ENCODE measurements at regions not wholly inside any gene's neighbourhood (a gene's known extent, or its start where the extent isn't known, plus 50 kb on each side); places are given as distances from the start of the nearest gene placed in this dataset.
A peak's percentile ranks its signal among the peaks of the same experiment; 100 is the strongest.

DNA sequence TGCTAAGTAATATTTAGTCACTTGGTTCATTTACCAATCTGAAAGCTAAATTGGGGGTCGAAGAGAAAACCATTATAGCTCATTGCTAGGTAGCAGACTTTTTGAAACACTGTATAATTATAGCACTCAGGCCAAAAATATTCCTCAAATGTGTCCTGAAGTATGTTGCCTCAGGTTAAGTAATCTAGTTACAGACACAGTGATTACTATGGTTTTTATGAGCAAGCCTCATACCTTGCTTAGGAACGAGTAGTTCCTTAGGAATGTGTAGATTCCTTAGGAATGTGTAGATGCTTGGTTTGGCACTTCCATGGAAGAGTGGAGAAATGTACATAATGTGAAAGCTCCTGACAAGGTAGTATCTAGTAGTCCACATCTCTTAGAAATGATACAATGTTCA lies 387.5 kb downstream of the LMO7 start:
- DNase-seq (ENCODE audit: low read depth in 2 of 2): no peak

DNA sequence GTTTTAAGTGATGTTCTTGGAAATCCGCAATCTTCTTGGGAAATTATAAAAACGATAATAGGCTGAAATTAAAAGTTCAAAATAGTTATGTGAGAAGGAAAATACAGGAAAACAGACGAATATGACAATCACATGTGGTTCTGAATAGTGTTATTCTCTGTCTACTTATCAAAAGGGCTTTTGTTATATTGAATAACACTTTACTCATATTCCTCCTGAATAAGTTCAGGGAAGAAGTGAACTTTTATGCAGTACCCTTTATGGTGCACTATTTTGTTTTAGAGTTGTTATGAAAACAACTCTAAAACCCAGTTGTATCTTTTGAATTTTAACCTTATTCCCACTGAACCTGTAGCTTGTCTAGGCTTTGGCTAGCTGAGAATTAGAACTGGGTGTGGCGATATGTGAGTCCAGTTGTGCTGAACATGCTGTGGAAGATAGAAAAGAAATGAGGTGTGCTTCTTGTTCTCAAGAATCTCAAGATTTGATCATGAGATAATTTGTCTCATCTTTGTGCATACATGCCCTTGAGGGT lies 384.4 kb downstream of the LMO7 start:
- DNase-seq (ENCODE audit: low read depth in 2 of 2): no peak

DNA sequence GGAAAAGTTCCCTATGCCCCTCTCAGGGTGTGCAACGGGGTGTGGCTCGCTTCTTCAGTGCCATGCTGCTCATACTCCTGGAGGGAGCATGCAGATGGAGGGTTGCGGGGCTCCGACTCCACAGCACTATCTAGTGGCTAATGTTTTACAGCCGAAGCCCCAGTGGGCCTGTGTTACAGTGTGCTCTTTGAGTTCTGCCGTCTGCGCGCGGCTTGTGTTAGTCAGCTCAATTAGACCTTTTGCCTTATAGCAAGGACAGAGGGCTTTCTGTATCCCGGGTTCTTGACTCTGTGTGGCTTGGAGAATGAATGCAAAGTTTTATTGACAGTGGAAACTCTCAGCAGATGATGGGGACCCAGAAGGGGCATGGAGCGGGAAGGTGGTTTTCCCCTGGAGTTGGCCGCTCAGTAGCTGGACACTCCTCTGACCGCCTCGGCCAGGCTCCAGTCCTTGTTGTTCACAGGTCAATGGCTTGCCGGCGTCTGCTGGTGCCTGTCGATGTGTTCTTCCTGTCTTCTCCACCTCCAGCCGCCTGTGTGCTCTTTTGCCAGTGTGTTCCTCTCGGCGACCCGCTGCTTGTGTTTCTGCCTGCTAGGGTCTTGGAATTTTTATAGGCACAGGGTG lies 383.4 kb downstream of the LMO7 start:
- DNase-seq (ENCODE audit: low read depth in 2 of 2): peak; percentile 5 to 37

DNA sequence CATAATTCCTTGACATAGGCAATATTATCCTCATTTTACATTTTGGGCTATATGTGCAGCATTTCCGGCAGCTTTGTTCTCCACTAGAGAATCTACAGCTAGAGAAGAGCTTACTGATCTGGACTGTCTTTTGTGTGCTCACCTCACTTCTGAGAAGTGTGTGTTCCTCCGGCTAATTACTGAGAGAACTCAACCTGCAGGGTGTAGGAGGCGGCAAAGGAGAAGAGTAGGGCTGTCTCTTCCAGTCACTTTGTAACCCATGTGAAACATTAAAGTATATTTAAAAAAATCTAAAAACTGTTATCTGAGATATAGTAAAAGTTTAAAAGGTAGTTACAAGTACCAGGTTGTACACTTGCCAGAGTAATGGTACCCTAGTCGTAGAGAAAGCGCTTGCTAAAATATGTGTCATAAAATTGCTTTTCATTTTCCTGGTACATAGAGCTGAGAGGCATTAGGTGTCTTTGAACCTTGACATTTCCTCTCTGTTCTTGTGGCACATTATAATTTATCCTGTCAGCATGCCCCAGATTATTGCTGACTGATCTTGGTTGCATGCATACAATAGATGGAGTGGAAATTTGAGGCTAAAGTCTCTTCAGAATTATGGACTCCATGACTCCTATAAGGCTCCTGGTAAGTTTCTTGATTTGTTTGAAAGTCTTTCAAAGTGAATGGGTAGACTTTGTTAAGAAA lies 381.9 kb downstream of the LMO7 start:
- no peak for DNase-seq (ENCODE audit: low read depth in 2 of 2)

DNA sequence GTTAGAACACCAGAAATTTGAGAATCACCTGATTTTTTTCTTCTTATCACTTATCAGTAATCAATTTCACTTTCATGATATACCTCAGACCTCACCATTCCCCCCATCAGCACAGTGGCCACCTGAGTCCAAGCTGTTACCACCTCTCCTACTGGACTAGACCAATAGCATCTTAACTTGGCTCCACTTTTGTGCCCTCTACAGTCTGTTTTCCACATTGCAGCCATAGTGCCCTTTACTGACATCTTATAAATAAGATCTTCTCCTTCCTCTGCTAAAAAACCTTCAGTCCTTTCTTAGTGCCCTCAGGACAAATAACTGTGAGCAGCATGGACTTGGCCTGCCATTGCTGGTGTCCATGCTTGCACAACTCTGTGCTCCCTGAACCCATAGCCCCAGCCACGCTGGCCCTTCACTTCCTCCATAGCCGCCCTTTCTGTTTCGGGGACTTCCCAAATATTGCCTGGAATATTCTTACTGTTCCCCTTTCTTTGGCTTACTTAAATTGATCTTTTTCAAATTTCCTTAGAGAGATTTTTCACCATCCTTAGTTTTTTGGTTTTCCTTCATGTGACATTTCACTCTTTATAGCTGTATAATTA lies 380.8 kb downstream of the LMO7 start:
- DNase-seq (ENCODE audit: low read depth in 2 of 2): peak in 1 of 2 donors; percentile 42

DNA sequence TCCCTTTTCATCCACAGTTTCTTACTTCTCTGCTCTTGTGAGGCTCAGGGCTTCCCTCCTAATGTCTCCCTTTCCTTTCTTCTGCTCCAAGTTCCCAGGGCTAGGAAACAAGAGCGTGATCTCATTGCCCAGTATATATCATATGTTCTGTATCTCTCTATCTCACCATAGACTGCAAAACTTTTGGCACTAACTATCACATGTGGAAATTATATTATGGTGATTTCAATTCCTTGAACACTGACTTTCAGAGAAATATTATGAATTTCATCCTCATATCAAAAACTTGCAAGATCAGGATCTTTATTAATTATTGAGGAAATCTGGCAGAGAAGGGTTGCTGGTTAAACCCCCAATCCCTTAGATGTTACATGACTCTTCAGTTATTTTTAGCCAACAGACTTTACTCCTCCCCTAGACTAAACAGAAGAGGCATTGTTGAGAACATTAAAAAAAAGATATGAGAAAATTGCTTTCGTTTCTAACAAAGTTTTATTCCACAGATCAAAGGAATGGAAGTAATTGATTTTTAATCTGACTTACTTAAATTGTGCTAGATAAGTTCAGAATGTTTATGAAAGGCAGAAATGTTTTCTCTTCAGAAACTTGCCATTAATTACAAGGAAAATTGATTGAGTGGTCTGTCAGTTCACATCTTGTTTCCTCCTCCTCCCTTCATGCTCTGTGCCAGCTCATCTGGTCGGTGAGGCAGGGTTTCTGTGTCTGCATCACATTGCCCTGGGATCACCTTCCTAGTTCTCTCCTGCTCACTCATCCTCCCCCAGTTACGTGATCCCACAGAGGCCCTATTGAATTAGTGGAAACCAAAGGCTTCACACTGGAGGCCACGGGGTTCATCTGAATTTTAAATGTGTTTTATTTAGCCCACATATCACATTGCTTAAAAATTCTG lies 378.5 kb downstream of the LMO7 start:
- no peak for DNase-seq (ENCODE audit: low read depth in 2 of 2)

DNA sequence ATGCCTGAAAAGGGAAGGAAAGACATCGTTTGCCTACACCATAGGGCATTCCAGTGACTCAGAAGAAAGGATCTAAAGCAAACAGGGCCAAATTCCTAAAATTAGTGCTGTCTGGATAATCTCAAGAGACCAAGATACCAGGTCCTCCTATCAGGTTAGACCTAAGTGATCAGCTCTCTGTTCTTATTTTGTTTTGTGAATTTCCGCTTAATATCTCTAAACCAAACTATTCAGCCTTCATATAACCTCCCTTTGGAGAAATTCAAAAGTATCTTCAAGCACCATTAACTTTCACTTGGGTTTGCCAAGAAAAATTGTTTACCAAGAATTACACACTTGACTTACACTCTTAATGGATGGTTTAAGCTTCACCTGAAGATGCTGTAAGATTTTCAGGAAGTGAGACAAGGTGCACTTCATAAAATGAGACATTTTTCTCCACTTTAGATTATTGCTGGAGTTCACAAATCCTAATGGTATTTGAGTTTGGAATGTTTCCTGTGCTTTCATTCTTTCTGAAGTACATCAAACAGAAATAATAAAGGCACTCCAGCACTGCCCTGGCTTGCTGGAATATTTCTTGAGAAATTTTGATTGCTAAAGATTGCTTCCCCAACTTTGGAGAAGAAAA lies 376.1 kb downstream of the LMO7 start:
- DNase-seq (ENCODE audit: low read depth in 2 of 2): no peak

DNA sequence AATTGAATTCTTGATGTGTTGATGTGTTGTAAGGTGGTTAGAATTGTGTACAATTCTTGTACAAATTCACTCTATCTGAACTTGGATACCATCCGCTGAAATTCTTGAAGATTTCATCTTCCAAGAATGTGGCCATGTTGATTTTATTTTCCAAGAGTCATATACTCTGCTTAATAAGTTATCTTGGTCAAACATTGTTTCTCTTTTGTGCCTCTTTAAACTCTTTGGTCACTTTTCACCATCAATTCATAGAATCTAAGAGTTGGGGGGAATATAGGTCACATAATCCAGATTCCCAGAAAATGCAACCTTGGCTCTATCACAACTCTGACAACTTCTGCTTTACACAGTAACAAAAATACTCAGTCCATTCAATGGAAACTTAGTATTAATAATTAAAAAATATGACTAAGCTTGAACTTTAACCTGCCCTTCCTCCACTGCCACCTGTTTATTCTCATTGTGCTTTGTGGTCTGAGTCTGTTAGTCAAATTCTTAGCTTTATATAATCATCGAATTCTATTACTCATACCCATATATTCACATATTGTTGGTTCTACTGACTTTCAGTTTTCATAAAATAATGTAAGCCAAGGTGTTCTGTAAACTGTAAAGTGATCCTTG lies 373.2 kb downstream of the LMO7 start:
- no peak for DNase-seq (ENCODE audit: low read depth in 2 of 2)

DNA sequence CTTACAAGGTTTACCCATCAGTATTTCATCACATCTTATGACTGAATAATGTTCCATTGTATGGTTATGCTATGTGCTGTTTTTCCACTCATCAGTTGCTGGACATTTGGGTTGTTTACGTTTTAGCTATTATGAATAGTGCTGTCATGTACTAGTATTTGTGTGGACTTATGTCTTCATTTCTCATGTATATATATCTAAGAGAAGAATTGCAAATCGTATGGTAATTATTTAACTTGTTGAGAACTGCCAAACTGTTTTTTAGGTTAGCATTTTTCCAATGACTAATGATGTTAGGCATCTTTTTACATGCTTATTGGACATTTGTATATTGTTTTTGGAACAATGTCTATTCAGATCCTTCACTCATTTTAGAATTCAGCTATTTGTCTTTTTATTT lies 368.3 kb downstream of the LMO7 start:
- DNase-seq (ENCODE audit: low read depth in 2 of 2): no peak

DNA sequence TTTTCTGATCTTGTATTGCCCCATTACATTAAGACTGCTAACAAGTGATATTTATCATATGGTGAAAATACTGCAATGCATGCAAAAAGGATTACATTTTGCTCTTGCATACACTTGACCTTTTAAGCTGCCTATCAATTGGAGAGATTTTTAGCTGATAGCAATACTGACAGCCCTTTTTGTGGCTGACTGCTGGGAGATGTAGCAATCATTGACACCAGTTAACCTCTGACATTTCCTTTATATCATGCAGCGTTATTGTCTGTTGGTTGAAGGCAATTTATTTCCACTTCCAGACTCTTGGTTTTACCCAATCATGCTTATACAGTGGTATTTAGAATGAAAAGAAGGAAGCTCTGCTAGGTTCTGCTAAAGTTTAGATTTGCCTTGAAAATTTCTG lies 364.0 kb downstream of the LMO7 start:
- DNase-seq (ENCODE audit: low read depth in 2 of 2): no peak

DNA sequence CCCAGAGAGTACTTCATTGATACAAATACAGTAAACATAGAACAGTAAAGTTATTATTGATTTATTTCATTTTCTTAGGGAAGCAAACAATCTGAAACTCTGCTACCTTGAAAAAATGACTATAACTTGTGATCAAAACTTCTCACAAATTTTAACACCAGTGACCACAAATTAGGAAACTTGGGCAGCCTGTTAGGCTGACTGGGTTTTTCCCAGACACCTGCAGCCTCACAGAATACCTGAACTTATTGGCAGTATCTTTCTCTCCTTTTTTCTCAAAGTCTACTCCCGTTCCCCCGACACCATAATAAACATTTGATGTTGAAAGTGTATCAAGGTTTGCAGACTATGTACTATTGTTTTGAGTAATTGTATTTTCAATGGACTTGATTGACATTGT lies 360.5 kb downstream of the LMO7 start:
- no peak for DNase-seq (ENCODE audit: low read depth in 2 of 2)

DNA sequence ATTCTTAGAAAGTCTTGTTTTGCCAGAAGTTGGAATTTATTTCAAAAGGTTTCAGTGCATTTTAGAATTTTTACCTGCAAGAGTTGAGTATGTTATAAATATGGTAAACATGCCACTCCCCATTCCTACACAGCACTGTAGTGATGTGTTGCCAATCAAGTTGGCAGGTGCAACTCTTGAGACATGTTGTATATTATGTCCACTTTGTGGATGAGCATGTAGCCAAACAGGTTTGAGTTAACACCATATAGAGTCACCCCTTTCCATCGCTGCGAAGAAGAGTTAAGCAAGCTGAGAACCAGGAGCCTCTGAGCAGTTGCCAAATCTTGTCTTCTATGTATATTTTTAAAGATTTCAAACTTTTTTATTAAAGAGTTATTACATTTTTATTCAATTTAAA lies 359.8 kb downstream of the LMO7 start:
- no peak for DNase-seq (ENCODE audit: low read depth in 2 of 2)

DNA sequence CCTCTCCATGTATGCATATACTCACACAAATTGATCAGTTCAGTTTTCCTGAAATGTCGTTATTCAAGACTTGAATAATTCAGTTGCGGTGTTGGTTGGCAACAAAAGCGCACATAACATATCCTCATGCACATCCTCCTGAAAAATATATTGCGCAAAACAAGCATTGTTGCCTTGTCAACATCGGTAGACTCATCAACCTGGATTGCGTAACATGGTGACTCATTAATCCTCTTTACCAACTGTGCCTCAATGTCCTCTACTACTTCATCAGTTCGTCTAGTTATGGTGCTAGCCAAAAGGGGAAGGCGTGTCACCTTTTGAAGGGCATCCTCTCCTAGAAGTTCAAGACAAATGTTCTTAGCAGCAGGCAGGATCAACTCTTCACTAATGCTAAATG lies 357.7 kb downstream of the LMO7 start:
- DNase-seq (ENCODE audit: low read depth in 2 of 2): no peak

DNA sequence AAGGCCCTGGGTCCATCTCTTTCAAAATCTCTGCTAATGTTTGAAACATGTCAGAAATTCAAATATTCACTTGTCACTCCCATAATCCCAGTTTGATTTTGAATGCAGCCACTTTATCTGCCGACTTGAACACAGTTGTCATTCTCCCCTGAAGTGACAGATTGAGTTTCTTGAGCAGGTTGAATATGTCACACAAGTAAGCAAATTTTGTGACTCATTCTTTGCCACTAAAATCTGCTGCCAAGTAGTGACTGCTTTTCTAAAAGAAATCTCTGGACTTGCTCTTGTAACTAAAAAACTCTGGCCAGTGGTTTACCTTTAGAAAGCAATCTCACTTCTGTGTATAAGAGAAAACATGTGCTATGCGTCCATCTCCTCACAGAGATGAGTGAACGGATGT lies 357.1 kb downstream of the LMO7 start:
- DNase-seq (ENCODE audit: low read depth in 2 of 2): no peak

DNA sequence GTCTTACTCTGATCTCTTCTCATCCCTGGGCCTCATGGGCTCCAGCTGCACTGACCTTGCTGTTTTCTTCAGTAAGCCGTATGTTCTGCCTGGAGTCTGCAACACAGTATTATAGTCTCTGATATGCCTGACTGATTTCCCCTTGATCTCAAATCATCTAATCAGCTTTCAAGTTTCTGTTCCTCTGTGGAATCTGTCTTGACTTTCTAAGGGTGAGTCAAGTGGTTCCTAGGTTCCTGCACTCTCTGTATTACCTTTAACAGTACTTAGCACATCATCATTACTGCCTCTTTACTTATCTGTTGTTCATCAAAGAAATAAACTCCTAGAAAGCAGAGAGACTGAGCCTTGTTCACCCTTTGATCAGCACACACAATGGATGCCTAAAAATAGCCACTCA lies 350.7 kb downstream of the LMO7 start:
- no peak for DNase-seq (ENCODE audit: low read depth in 2 of 2)

DNA sequence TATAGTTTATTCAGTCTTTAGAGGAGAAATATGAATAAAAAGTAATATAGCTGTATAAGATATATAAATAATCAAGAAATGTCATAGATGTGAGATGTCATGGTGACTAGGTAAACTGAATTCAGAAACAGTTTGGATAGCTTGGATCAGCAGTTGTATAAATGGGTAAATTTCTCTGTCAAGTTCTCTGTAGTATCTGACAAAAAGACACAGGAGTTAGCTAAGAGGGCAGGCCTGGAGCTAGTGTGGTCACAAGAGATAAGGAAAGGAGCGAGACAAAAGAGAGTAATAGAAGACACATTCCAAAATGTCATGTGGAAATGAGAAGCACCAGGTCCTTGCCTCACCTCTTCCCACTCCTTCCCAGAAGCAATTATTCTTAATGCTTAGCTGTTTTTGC lies 349.0 kb downstream of the LMO7 start:
- DNase-seq (ENCODE audit: low read depth in 2 of 2): no peak

DNA sequence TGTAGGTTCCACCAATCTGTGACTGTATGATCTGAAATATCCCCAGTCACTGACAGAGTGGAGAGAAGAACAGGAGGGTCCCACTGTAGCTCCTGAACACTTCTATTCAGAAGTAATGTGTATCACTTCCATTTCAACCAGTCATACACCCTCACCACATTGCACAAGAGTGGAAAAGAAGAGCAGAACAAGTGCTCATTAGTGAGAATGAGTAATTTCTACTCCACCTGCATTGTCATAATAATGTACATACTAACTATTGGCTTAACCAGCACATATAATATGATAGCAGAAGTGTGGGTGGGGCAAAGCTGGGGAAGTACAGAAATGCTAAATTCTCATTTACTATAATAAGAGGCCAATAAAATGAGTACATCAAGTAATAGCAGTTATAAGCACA lies 342.7 kb downstream of the LMO7 start:
- DNase-seq (ENCODE audit: low read depth in 2 of 2): no peak

DNA sequence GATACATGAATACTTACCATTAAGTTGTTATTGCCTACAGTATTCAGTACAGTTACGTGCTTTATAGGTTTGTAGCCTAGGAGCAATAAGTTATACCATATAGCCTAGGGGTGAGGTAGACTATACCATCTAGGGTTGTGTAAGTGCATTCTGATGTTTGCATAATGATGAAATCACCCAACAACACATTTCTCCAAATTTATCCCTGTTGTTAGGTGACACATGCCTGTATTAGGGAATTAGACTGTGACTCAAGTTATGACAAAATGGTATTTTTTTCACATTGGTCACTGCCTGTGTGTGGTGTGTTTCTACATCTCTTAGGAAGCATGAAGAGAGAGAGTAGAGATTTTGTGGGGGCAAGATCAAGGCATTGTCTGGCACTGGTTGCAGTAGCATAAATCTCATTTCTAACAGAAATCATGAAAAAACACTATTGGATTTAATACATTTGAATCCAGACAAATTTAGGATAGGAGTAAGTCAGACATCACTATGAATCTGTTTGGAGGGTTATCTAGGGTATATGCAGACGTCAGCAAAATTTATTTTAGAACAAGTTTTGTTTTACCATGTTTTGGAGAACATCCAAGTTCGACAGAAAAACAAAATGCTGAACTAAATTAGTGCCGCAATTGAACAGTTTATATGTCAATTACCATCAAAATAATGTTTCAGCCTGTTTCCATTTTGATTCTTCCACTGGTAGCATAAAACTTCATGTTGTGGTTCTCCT lies 332.1 kb downstream of the LMO7 start:
- DNase-seq (ENCODE audit: low read depth in 2 of 2): no peak

DNA sequence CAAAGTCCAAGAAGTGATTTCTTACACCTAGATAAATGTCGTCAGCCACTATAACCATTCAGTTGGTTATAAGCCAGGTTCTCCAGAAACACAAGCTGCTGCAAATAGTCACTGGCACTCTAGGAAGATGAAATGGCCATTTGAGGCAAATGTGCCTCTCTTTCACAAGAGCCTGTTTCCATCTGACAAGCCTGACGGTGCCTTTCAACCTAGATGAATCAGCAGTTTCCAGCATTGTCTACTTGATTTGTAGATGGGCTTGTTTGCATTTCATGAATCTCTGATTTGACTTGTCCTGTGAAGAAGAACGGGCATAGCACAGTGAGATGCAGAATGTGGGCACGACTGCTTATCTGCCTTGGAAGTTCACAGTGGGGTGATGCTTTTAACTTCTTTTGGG lies 327.2 kb downstream of the LMO7 start:
- DNase-seq (ENCODE audit: low read depth in 2 of 2): no peak

DNA sequence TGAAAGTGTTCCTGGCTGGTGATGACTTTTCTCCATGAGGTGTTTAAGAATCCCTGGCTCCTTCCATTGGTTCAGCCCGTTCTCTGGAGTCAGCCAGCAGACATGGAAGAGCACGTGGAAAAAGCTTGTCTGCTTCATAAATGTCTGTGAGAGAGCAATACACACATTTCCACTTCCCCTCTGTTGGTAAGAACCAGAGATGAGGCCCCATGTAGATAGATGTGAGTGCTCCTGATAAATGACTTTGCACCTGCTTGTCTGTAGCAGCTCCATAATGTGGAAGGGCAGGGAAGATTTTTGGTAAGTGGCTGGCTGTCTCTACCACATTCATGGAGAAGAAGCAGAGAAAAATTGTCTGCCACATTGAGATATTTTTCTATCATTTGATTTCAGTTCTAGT lies 325.8 kb downstream of the LMO7 start:
- DNase-seq (ENCODE audit: low read depth in 2 of 2): no peak
